ENCODE measurements at regions not wholly inside any gene's neighbourhood (a gene's known extent, or its start where the extent isn't known, plus 50 kb on each side); places are given as distances from the start of the nearest gene placed in this dataset.
A peak's percentile ranks its signal among the peaks of the same experiment; 100 is the strongest.

- Histone ChIP-seq H3K27me3 (no peaks in the 10 kb centered on the region), H3K4me3 (no peak overlapping the region), H3K27ac (no peak overlapping the region), H3K9me3 (replicated peaks in 1 of 3) (no peaks in the 10 kb centered on the region), H3K36me3 (replicated peaks in 1 of 2) (no peaks in the 10 kb centered on the region), H3K4me1 (replicated peaks in 1 of 2) (no peaks in the 10 kb centered on the region)
- TF ChIP-seq CTCF (IDR thresholded peaks at IDR 0.05) (no peak), POLR2A (IDR thresholded peaks at IDR 0.05) (no peak)
- intact Hi-C loops (cut with DNase I): no loop called here
- 76 to 85% (median 81%) methylated on average over 3 of the region's 3 CpGs for WGBS, 4 donors
- DNase-seq: no peak
Measured at GRCh38 chrX:140913802-140914501, 88.4 kb upstream of the SPANXB1 start.

GRCh38 chrX:140916872-140917271 is 85.5 kb upstream of the SPANXB1 start:
- Histone ChIP-seq H3K27ac (no peak overlapping the region), H3K4me1 (replicated peaks in 1 of 2) (no peaks in the 10 kb centered on the region), H3K9me3 (replicated peaks in 1 of 3) (no peaks in the 10 kb centered on the region), H3K4me3 (no peak overlapping the region), H3K36me3 (replicated peaks in 1 of 2) (no peaks in the 10 kb centered on the region), H3K27me3 (no peaks in the 10 kb centered on the region)
- WGBS, 4 donors: 79 to 85% (median 82%) methylated on average over 1 of the region's 1 CpG
- DNase-seq: no peak
- TF ChIP-seq POLR2A (IDR thresholded peaks at IDR 0.05) (no peak), CTCF (IDR thresholded peaks at IDR 0.05) (no peak)
- intact Hi-C loops (cut with DNase I): loop anchor here in 1 of 2 donors (5.0 kb wide), 1 partner anchor 355 kb away; no protein-coding TSS in a partner anchor

- DNase-seq: no peak
- Histone ChIP-seq H3K4me1 (replicated peaks in 1 of 2) (no peaks in the 10 kb centered on the region), H3K4me3 (no peak overlapping the region), H3K27me3 (no peaks in the 10 kb centered on the region), H3K9me3 (replicated peaks in 1 of 3) (no peaks in the 10 kb centered on the region), H3K27ac (no peak overlapping the region), H3K36me3 (replicated peaks in 1 of 2) (no peaks in the 10 kb centered on the region)
- WGBS, 4 donors: 74 to 80% (median 77%) methylated on average over 4 of the region's 4 CpGs
- intact Hi-C loops (cut with DNase I): loop anchor here in 1 of 2 donors (5.0 kb wide), 1 partner anchor 355 kb away; no protein-coding TSS in a partner anchor
- TF ChIP-seq POLR2A (IDR thresholded peaks at IDR 0.05): no peak
- TF ChIP-seq CTCF (IDR thresholded peaks at IDR 0.05): no peak
Measured at GRCh38 chrX:140917354-140918115, 84.9 kb upstream of the SPANXB1 start.

- no peaks in the 10 kb centered on the region for H3K36me3 ChIP-seq (replicated peaks in 1 of 2)
- peak in 6 of 7 donors; percentile 20 to 67 (median 33) for DNase-seq
- H3K27ac ChIP-seq: no peak overlapping the region
- no peak overlapping the region for H3K4me3 ChIP-seq
- no peaks in the 10 kb centered on the region for H3K9me3 ChIP-seq (replicated peaks in 1 of 3)
- TF ChIP-seq POLR2A (IDR thresholded peaks at IDR 0.05) (no peak), CTCF (IDR thresholded peaks at IDR 0.05) (peak; percentile 30 to 65 (median 50))
- no peaks in the 10 kb centered on the region for H3K4me1 ChIP-seq (replicated peaks in 1 of 2)
- intact Hi-C loops (cut with DNase I): loop anchor here in 1 of 2 donors (5.0 kb wide), 1 partner anchor 354 kb away; no protein-coding TSS in a partner anchor
- H3K27me3 ChIP-seq: no peaks in the 10 kb centered on the region
- 34 to 36% (median 35%) methylated on average over 14 of the region's 14 CpGs for WGBS, 4 donors
Measured at GRCh38 chrX:140918398-140919038, 83.9 kb upstream of the SPANXB1 start.
